Caco-2 (cell line): ENCODE measurements at regions not wholly inside any gene's neighbourhood (a gene's known extent, or its start where the extent isn't known, plus 50 kb on each side); places are given as distances from the start of the nearest gene placed in this dataset.
"Not testable (repeated sequence)": the region's sequence is repeated elsewhere in the genome, so short reads cannot be mapped to it uniquely, and the experiment has no call there.

ENCODE experiments used
- BruUV-seq: library from RNA; stranded (reverse); fragments of 400-500 nt; replicated peaks from 2 replicates; lab custom pipeline; 2021; lab: Mats Ljungman, UMichigan
- CTCF ChIA-PET: fragments of 300-600 bp; sonication (Branson Sonifier 250); formaldehyde crosslinking; loops from one replicate; lab custom pipeline; 2022; ENCODE audit warnings: antibody characterized with exemption; lab: Charles Lee
- POLR2A ChIA-PET: fragments of 300-600 bp; sonication (Branson Sonifier 250); formaldehyde crosslinking; loops from one replicate; lab custom pipeline; 2022; ENCODE audit warnings: antibody characterized with exemption; lab: Charles Lee
- DNase-seq, 2 experiments: peaks; one replicate each; pipeline versions ENCODE4 v3.0.0 to v3.0.0-alpha.2; 2020 to 2022
- H3K27me3 ChIP-seq: replicated peaks from 2 replicates; pipeline ENCODE4 v1.6.0; 2011; ENCODE audit warnings: low read length; ENCODE audit not compliant: control insufficient read depth, insufficient read depth
- H3K36me3 ChIP-seq: 2 replicates; pipeline ENCODE4 v1.5.1; 2011; ENCODE audit warnings: low read length; ENCODE audit not compliant: control insufficient read depth, insufficient read depth
- H3K4me1 ChIP-seq: fragments of 250-450 bp; sonication (Bioruptor Pico); 2 replicates; pipeline ENCODE4 v1.5.1; 2020; ENCODE audit warnings: mild to moderate bottlenecking
- H3K4me3 ChIP-seq: 2 replicates; pipeline ENCODE4 v1.5.1; 2011; ENCODE audit warnings: low read depth, mild to moderate bottlenecking, control low read depth, low read length
- H3K9me3 ChIP-seq: fragments of 250-450 bp; sonication (Bioruptor Pico); 2 replicates; pipeline ENCODE4 v1.5.1; 2020; ENCODE audit warnings: mild to moderate bottlenecking, moderate library complexity
- H3K27ac Mint-ChIP-seq: one replicate; pipeline ENCODE4 v1.8.0; 2022; ENCODE audit warnings: mixed read lengths; ENCODE audit not compliant: unreplicated experiment
- H3K27me3 Mint-ChIP-seq: one replicate; pipeline ENCODE4 v1.8.0; 2022; ENCODE audit warnings: mixed read lengths; ENCODE audit not compliant: insufficient read depth, unreplicated experiment
- H3K36me3 Mint-ChIP-seq: one replicate; pipeline ENCODE4 v1.8.0; 2022; ENCODE audit warnings: mild to moderate bottlenecking, mixed read lengths; ENCODE audit not compliant: insufficient read depth, unreplicated experiment
- H3K4me1 Mint-ChIP-seq: one replicate; pipeline ENCODE4 v1.8.0; 2022; ENCODE audit warnings: low read depth, mixed read lengths; ENCODE audit not compliant: unreplicated experiment
- H3K4me3 Mint-ChIP-seq: one replicate; pipeline ENCODE4 v1.8.0; 2022; ENCODE audit warnings: mild to moderate bottlenecking, moderate library complexity, mixed read lengths; ENCODE audit not compliant: unreplicated experiment
- H3K9me3 Mint-ChIP-seq: one replicate; pipeline ENCODE4 v1.8.0; 2022; ENCODE audit warnings: mixed read lengths; ENCODE audit not compliant: unreplicated experiment
- intact Hi-C: fragments of 100-400 bp; cut with micrococcal nuclease; formaldehyde crosslinking; loops from one replicate; pipeline ENCODE4 v1.10.0; 2022; ENCODE audit not compliant: unreplicated experiment
- TF ChIP-seq, protein P1 (sequence below), 2 experiments: fragments of 200-600 bp in 1 of 2; IDR thresholded peaks; 1 replicate in 1 of 2; 2 replicates in 1 of 2; pipeline versions ENCODE4 v1.5.1 to v1.8.0; 2011 to 2022; ENCODE audit warnings: antibody characterized with exemption in 1 of 2, control low read depth in 1 of 2, inconsistent platforms in 1 of 2, low read depth in 1 of 2, low read length in 1 of 2, mild to moderate bottlenecking in 1 of 2, moderate library complexity in 1 of 2; ENCODE audit not compliant: insufficient read depth in 1 of 2, severe bottlenecking in 1 of 2, unreplicated experiment in 1 of 2

DNA sequence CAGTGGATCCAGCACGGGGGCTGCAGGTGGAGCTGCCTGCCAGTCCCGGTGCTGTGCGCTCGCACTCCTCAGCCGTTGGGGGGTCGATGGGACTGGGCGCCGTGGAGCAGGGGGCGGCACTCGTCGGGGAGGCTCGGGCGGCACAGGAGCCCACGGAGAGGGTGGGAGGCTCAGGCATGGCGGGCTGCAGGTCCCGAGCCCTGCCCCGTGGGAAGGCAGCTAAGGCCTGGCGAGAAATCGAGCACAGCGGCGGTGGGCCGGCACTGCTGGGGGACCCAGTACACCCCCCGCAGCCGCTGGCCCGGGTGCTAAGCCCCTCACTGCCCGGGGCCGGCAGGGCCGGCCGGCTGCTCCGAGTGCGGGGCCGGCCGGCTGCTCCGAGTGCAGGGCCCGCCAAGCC, 52.3 kb upstream of the MARK1 start:
- POLR2A ChIA-PET, H3K4me3 ChIP-seq, BruUV-seq, H3K27me3 ChIP-seq, H3K9me3 ChIP-seq, H3K4me3 Mint-ChIP-seq, H3K36me3 ChIP-seq, DNase-seq, CTCF ChIA-PET, H3K36me3 Mint-ChIP-seq, H3K27ac Mint-ChIP-seq, H3K4me1 ChIP-seq, H3K27me3 Mint-ChIP-seq, H3K9me3 Mint-ChIP-seq, intact Hi-C loops, H3K4me1 Mint-ChIP-seq: not testable (repeated sequence)

DNA sequence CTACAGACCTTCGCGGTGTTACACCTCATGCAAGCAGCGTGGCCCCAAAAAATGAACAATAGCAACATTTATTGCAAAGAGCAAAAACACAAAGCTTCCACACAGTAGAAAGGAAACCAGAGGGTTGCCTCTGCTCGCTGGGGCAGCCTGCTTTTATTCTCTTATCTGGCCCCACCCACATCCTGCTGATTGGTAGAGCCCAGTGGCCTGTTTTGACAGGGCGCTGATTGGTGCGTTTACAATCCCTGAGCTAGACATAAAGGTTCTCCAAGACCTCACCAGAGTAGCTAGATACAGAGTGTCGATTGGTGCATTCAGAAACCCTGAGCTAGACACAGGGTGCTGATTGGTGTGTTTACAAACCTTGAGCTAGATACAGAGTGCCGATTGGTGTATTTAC, 52.8 kb upstream of the MARK1 start:
- H3K4me1 ChIP-seq, H3K27ac Mint-ChIP-seq, CTCF ChIA-PET, DNase-seq, H3K4me3 Mint-ChIP-seq, H3K27me3 ChIP-seq, H3K27me3 Mint-ChIP-seq, BruUV-seq, H3K4me1 Mint-ChIP-seq, H3K9me3 Mint-ChIP-seq, H3K9me3 ChIP-seq, H3K36me3 ChIP-seq, intact Hi-C loops, H3K4me3 ChIP-seq, POLR2A ChIA-PET, H3K36me3 Mint-ChIP-seq: not testable (repeated sequence)

DNA sequence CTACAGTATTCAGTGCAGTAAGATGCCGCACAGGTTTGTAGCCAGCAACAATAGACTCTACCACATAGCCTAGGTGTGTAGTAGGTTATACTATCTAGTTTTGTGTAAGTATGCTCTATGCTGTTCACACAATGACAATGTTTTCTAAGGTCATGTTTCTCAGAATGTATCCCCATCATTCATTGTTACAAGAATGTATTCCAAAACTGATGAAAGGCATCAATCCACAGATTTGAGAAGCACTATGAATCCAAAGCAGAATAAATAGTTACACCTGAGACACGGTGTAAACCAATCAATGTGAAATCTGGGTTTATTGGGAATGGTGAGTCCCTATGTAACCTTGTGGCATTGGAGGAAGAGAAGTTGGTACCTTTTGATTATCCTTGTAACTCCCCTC, 54.5 kb upstream of the MARK1 start:
- Mint-ChIP-seq H3K4me1 (no peaks in the 10 kb centered on the region), H3K27me3 (peaks cover 4% of the 10 kb centered on the region), H3K36me3 (no peaks in the 10 kb centered on the region), H3K9me3 (peaks cover 9% of the 10 kb centered on the region), H3K4me3 (no peak overlapping the region), H3K27ac (no peak overlapping the region)
- intact Hi-C loops: no loop called here
- Histone ChIP-seq H3K36me3 (no peaks in the 10 kb centered on the region), H3K4me1 (no peaks in the 10 kb centered on the region), H3K9me3 (peaks cover 3% of the 10 kb centered on the region), H3K4me3 (no peak overlapping the region), H3K27me3 (no peaks in the 10 kb centered on the region)
- BruUV-seq: no TSS peak
- ChIA-PET POLR2A (no interaction called here), CTCF (no interaction called here)
- TF ChIP-seq, protein P1, sequence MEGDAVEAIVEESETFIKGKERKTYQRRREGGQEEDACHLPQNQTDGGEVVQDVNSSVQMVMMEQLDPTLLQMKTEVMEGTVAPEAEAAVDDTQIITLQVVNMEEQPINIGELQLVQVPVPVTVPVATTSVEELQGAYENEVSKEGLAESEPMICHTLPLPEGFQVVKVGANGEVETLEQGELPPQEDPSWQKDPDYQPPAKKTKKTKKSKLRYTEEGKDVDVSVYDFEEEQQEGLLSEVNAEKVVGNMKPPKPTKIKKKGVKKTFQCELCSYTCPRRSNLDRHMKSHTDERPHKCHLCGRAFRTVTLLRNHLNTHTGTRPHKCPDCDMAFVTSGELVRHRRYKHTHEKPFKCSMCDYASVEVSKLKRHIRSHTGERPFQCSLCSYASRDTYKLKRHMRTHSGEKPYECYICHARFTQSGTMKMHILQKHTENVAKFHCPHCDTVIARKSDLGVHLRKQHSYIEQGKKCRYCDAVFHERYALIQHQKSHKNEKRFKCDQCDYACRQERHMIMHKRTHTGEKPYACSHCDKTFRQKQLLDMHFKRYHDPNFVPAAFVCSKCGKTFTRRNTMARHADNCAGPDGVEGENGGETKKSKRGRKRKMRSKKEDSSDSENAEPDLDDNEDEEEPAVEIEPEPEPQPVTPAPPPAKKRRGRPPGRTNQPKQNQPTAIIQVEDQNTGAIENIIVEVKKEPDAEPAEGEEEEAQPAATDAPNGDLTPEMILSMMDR (IDR thresholded peaks at IDR 0.05; ENCODE audit: insufficient read depth in 1 of 2, low read depth in 1 of 2, low read length in 1 of 2, severe bottlenecking in 1 of 2, unreplicated experiment in 1 of 2): no peak
- DNase-seq: no peak

DNA sequence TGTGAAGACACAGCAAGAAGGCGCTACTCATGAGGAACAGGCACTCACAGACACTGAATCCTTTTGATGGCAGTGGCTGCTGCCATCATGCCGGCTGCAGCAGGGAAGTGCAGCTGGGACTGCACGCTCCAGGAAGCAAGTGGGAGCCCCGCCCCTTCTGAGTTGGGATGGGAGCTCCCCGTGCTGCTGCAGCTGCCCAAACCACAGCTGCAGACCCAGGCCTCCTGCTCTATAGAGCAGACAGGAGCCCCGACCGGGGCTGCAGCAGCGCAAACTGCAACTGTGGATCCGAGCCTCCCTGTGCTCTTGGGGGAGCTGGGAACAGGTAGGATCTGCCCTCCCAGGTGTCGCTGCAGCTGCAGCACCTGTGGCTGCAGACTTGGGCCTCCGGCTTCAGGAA, 65.2 kb upstream of the MARK1 start:
- H3K4me1 ChIP-seq: no peaks in the 10 kb centered on the region
- no peak for DNase-seq
- Mint-ChIP-seq H3K4me3 (no peak overlapping the region), H3K36me3 (no peaks in the 10 kb centered on the region), H3K9me3 (peaks cover 10% of the 10 kb centered on the region), H3K4me1 (peaks cover 8% of the 10 kb centered on the region), H3K27ac (no peak overlapping the region), H3K27me3 (peaks cover 3% of the 10 kb centered on the region)
- no peak overlapping the region for H3K4me3 ChIP-seq
- no peaks in the 10 kb centered on the region for H3K27me3 ChIP-seq
- intact Hi-C loops: no loop called here
- no TSS peak for BruUV-seq
- ChIA-PET CTCF (no interaction called here), POLR2A (no interaction called here)
- no peaks in the 10 kb centered on the region for H3K36me3 ChIP-seq
- TF ChIP-seq, protein P1 (IDR thresholded peaks at IDR 0.05; ENCODE audit: insufficient read depth in 1 of 2, low read depth in 1 of 2, low read length in 1 of 2, severe bottlenecking in 1 of 2, unreplicated experiment in 1 of 2): no peak
- 0 out of 2 replicates have a peak, but pooled peaks cover 4% of the 10 kb centered on the region for H3K9me3 ChIP-seq
